ENCODE measurements at regions not wholly inside any gene's neighbourhood (a gene's known extent, or its start where the extent isn't known, plus 50 kb on each side); places are given as distances from the start of the nearest gene placed in this dataset.

DNA sequence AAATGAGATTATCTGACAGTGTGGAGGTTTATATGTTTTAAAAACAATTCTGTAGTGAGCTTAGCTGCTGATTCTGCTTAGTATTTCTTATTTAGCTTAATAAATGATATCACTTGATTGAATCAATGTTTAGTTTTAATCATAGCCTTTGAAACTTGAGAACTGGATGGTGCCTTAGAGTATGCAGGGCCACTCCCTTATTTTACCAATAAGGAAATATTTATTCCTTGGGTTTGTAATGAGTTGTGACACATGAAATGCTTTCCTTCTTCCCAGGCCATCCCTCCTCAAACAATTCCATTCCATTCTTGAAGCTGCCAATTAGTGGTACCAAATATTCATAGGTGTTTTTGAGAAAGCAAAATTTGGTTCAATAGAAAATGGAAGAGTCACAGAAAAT is 183.8 kb upstream of the DCC start:
- TF ChIP-seq CTCF (conservative IDR thresholded peaks at IDR 0.05 in 1 of 2, IDR thresholded peaks at IDR 0.05 in 1 of 2; ENCODE audit: low read depth in 1 of 2, low read length in 2 of 2) (no peak), EZH2 (IDR thresholded peaks at IDR 0.05; ENCODE audit: low read length, missing control alignments) (no peak)

Data from fibroblast of lung (primary cell).